MCF 10A (cell line): ENCODE measurements at regions not wholly inside any gene's neighbourhood (a gene's known extent, or its start where the extent isn't known, plus 50 kb on each side); places are given as distances from the start of the nearest gene placed in this dataset.

Experiments
- BruUV-seq: library from RNA; stranded (reverse); fragments of 400-500 nt; replicated peaks from 2 replicates; lab custom pipeline; 2021; lab: Mats Ljungman, UMichigan
- CTCF ChIA-PET: fragments of 300-600 bp; sonication (Branson Sonifier 250); formaldehyde crosslinking; extraction: SDS; loops from one replicate; lab custom pipeline; 2021; ENCODE audit warnings: antibody characterized with exemption, inconsistent platforms; lab: Yijun Ruan, JAX
- POLR2A ChIA-PET: fragments of 300-600, 350-650 bp; sonication (Branson Sonifier 250); formaldehyde crosslinking; extraction: SDS; loops from one replicate; lab custom pipeline; 2020; ENCODE audit warnings: antibody characterized with exemption, inconsistent platforms; lab: Yijun Ruan, JAX
- DNase-seq: peaks from one replicate; pipeline ENCODE4 v3.0.0-alpha.2; 2018; ENCODE audit not compliant: unreplicated experiment
- H3K27ac Mint-ChIP-seq: one replicate; pipeline ENCODE4 v1.8.0; 2022; ENCODE audit warnings: mild to moderate bottlenecking, low read depth, mixed read lengths; ENCODE audit not compliant: unreplicated experiment
- H3K27me3 Mint-ChIP-seq: one replicate; pipeline ENCODE4 v1.8.0; 2022; ENCODE audit warnings: mixed read lengths; ENCODE audit not compliant: insufficient read depth, unreplicated experiment
- H3K36me3 Mint-ChIP-seq: one replicate; pipeline ENCODE4 v1.8.0; 2022; ENCODE audit warnings: mild to moderate bottlenecking, moderate library complexity, mixed read lengths; ENCODE audit not compliant: insufficient read depth, unreplicated experiment
- H3K4me1 Mint-ChIP-seq: one replicate; pipeline ENCODE4 v1.8.0; 2022; ENCODE audit warnings: mixed read lengths; ENCODE audit not compliant: insufficient read depth, unreplicated experiment
- H3K4me3 Mint-ChIP-seq: one replicate; pipeline ENCODE4 v1.8.0; 2022; ENCODE audit warnings: mild to moderate bottlenecking, moderate library complexity, mixed read lengths; ENCODE audit not compliant: unreplicated experiment
- H3K9me3 Mint-ChIP-seq: one replicate; pipeline ENCODE4 v1.8.0; 2022; ENCODE audit warnings: mixed read lengths; ENCODE audit not compliant: unreplicated experiment
- CTCF ChIP-seq: fragments of 200-600 bp; IDR thresholded peaks from one replicate; pipeline ENCODE4 v1.8.0; 2022; ENCODE audit warnings: antibody characterized with exemption, mild to moderate bottlenecking; ENCODE audit not compliant: unreplicated experiment
- intact Hi-C: fragments of 100-400 bp; cut with micrococcal nuclease; formaldehyde crosslinking; loops from 2 replicates; pipeline ENCODE4 v1.14.1; 2022

GRCh38 chr4:187475901-187476300, 519.7 kb upstream of the ZFP42 start:
- Mint-ChIP-seq H3K4me3 (no peak overlapping the region), H3K27ac (no peak overlapping the region), H3K36me3 (no peaks in the 10 kb centered on the region), H3K9me3 (no peaks in the 10 kb centered on the region), H3K27me3 (no peaks in the 10 kb centered on the region), H3K4me1 (peaks cover 19% of the 10 kb centered on the region)
- ChIA-PET POLR2A (no interaction called here), CTCF (no interaction called here)
- intact Hi-C loops: no loop called here
- no TSS peak for BruUV-seq
- no peak for TF ChIP-seq CTCF
- no peak for DNase-seq

GRCh38 chr4:187477224-187477623, 518.3 kb upstream of the ZFP42 start:
- Mint-ChIP-seq H3K9me3 (no peaks in the 10 kb centered on the region), H3K27me3 (no peaks in the 10 kb centered on the region), H3K4me1 (peaks cover 22% of the 10 kb centered on the region), H3K4me3 (no peak overlapping the region), H3K27ac (no peak overlapping the region), H3K36me3 (no peaks in the 10 kb centered on the region)
- POLR2A ChIA-PET: no interaction called here
- TF ChIP-seq CTCF: no peak
- no peak for DNase-seq
- CTCF ChIA-PET: no interaction called here
- intact Hi-C loops: no loop called here
- BruUV-seq: no TSS peak

- peak; percentile 84 for DNase-seq
- no peaks in the 10 kb centered on the region for H3K36me3 Mint-ChIP-seq
- H3K9me3 Mint-ChIP-seq: no peaks in the 10 kb centered on the region
- CTCF ChIA-PET: interaction anchor here (1.2 kb wide), 1 partner anchor 14 kb away, joined by 3 read pairs; no protein-coding TSS in a partner anchor
- no peaks in the 10 kb centered on the region for H3K27me3 Mint-ChIP-seq
- POLR2A ChIA-PET: interaction anchor here (0.6 to 1.1 kb wide), 4 partner anchors 10 to 1364 kb away, joined by 3 to 4 read pairs (median 3); no protein-coding TSS in a partner anchor
- no peak for TF ChIP-seq CTCF
- H3K4me3 Mint-ChIP-seq: no peak overlapping the region
- no TSS peak for BruUV-seq
- peaks cover 22% of the 10 kb centered on the region for H3K4me1 Mint-ChIP-seq
- peak overlapping the region; percentile 32 for H3K27ac Mint-ChIP-seq
- intact Hi-C loops: no loop called here
Measured at GRCh38 chr4:187478292-187479140, 517.1 kb upstream of the ZFP42 start.

- intact Hi-C loops: no loop called here
- no peak for TF ChIP-seq CTCF
- Mint-ChIP-seq H3K4me1 (peaks cover 22% of the 10 kb centered on the region), H3K27ac (no peak overlapping the region), H3K9me3 (no peaks in the 10 kb centered on the region), H3K36me3 (no peaks in the 10 kb centered on the region), H3K4me3 (no peak overlapping the region), H3K27me3 (no peaks in the 10 kb centered on the region)
- peak; percentile 12 for DNase-seq
- ChIA-PET POLR2A (interaction anchor here (1.0 to 2.0 kb wide), 2 partner anchors 10 to 754 kb away, joined by 3 to 7 read pairs; no protein-coding TSS in a partner anchor), CTCF (interaction anchor here (0.7 to 1.2 kb wide), 3 partner anchors 13 to 750 kb away, joined by 3 read pairs; no protein-coding TSS in a partner anchor)
- BruUV-seq: no TSS peak
Measured at GRCh38 chr4:187479511-187479910, 516.1 kb upstream of the ZFP42 start.
